ENCODE measurements at regions not wholly inside any gene's neighbourhood (a gene's known extent, or its start where the extent isn't known, plus 50 kb on each side); places are given as distances from the start of the nearest gene placed in this dataset.

- no peaks in the 10 kb centered on the region for H3K9me3 ChIP-seq
- no peak for TF ChIP-seq POLR2A (IDR thresholded peaks at IDR 0.05)
- TF ChIP-seq POLR2AphosphoS5 (IDR thresholded peaks at IDR 0.05; ENCODE audit: insufficient read depth in 1 of 2, low read depth in 1 of 2): no peak
- TF ChIP-seq CTCF (IDR thresholded peaks at IDR 0.05): no peak
- no peaks in the 10 kb centered on the region for H3K36me3 ChIP-seq
- no peak overlapping the region for H3K4me3 ChIP-seq
- no peaks in the 10 kb centered on the region for H3K27me3 ChIP-seq
- H3K27ac ChIP-seq: no peak overlapping the region
- intact Hi-C loops (cut with DNase I): no loop called here
- no peaks in the 10 kb centered on the region for H3K4me1 ChIP-seq
- DNase-seq (ENCODE audit: extremely low spot score in 2 of 2): no peak
These were observed 427.5 kb upstream of the MIS18BP1 start for GRCh38 chr14:45680531-45680930.

- H3K9me3 ChIP-seq: no peaks in the 10 kb centered on the region
- no peak for TF ChIP-seq POLR2AphosphoS5 (IDR thresholded peaks at IDR 0.05; ENCODE audit: insufficient read depth in 1 of 2, low read depth in 1 of 2)
- no peak for TF ChIP-seq CTCF (IDR thresholded peaks at IDR 0.05)
- no peak for TF ChIP-seq POLR2A (IDR thresholded peaks at IDR 0.05)
These were observed 426.9 kb upstream of the MIS18BP1 start for GRCh38 chr14:45679853-45680252.

GRCh38 chr14:45678163-45678562, 425.2 kb upstream of the MIS18BP1 start:
- H3K27ac ChIP-seq: no peak overlapping the region
- TF ChIP-seq POLR2A (IDR thresholded peaks at IDR 0.05): no peak
- TF ChIP-seq CTCF (IDR thresholded peaks at IDR 0.05): no peak
- no peak for TF ChIP-seq POLR2AphosphoS5 (IDR thresholded peaks at IDR 0.05; ENCODE audit: insufficient read depth in 1 of 2, low read depth in 1 of 2)
- H3K4me3 ChIP-seq: no peak overlapping the region
- H3K9me3 ChIP-seq: no peaks in the 10 kb centered on the region
- no peaks in the 10 kb centered on the region for H3K27me3 ChIP-seq
- no peak for DNase-seq (ENCODE audit: extremely low spot score in 2 of 2)
- intact Hi-C loops (cut with DNase I): no loop called here
- no peaks in the 10 kb centered on the region for H3K4me1 ChIP-seq
- no peaks in the 10 kb centered on the region for H3K36me3 ChIP-seq

More at GRCh38 chr14:45679853-45680252, 426.9 kb upstream of the MIS18BP1 start:
- Histone ChIP-seq H3K36me3 (no peaks in the 10 kb centered on the region), H3K4me1 (no peaks in the 10 kb centered on the region), H3K4me3 (no peak overlapping the region), H3K27me3 (no peaks in the 10 kb centered on the region), H3K27ac (no peak overlapping the region)
- no peak for DNase-seq (ENCODE audit: extremely low spot score in 2 of 2)
- intact Hi-C loops (cut with DNase I): no loop called here

- Histone ChIP-seq H3K27me3 (no peaks in the 10 kb centered on the region), H3K27ac (no peak overlapping the region), H3K9me3 (no peaks in the 10 kb centered on the region), H3K36me3 (no peaks in the 10 kb centered on the region), H3K4me3 (no peak overlapping the region), H3K4me1 (no peaks in the 10 kb centered on the region)
- TF ChIP-seq POLR2AphosphoS5 (IDR thresholded peaks at IDR 0.05; ENCODE audit: insufficient read depth in 1 of 2, low read depth in 1 of 2) (no peak), POLR2A (IDR thresholded peaks at IDR 0.05) (no peak), CTCF (IDR thresholded peaks at IDR 0.05) (no peak)
- intact Hi-C loops (cut with DNase I): no loop called here
- no peak for DNase-seq (ENCODE audit: extremely low spot score in 2 of 2)
These were observed 420.4 kb upstream of the MIS18BP1 start for GRCh38 chr14:45673420-45673819.

GRCh38 chr14:45664668-45665356, 411.8 kb upstream of the MIS18BP1 start:
- no peaks in the 10 kb centered on the region for H3K27me3 ChIP-seq
- no peak overlapping the region for H3K4me3 ChIP-seq
- TF ChIP-seq CTCF (IDR thresholded peaks at IDR 0.05) (no peak), POLR2A (IDR thresholded peaks at IDR 0.05) (no peak)
- H3K9me3 ChIP-seq: no peaks in the 10 kb centered on the region
- intact Hi-C loops (cut with DNase I): no loop called here
- no peak for DNase-seq (ENCODE audit: extremely low spot score in 2 of 2)
- no peaks in the 10 kb centered on the region for H3K36me3 ChIP-seq
- no peak overlapping the region for H3K27ac ChIP-seq
- no peaks in the 10 kb centered on the region for H3K4me1 ChIP-seq
